ENCODE measurements at regions not wholly inside any gene's neighbourhood (a gene's known extent, or its start where the extent isn't known, plus 50 kb on each side); places are given as distances from the start of the nearest gene placed in this dataset.

- TF ChIP-seq POLR2AphosphoS5 (IDR thresholded peaks at IDR 0.05; ENCODE audit: low read depth, low read length): no peak
- no peak for TF ChIP-seq REST (IDR thresholded peaks at IDR 0.05; ENCODE audit: insufficient read depth in 1 of 2, low read depth in 2 of 2, low read length in 2 of 2)
- no peak for TF ChIP-seq TAF1 (IDR thresholded peaks at IDR 0.05; ENCODE audit: borderline replicate concordance, insufficient read depth, low read length)
- TF ChIP-seq SIN3A (IDR thresholded peaks at IDR 0.05; ENCODE audit: borderline replicate concordance, insufficient read depth, low read length): no peak
- no peak for TF ChIP-seq FOXP2 (optimal IDR thresholded peaks at IDR 0.05; ENCODE audit: borderline replicate concordance, extremely low read depth, extremely low read length, insufficient read depth)
Observed at GRCh38 chr5:71899865-71900342, 180.8 kb downstream of the CARTPT start.

All from PFSK-1 (cell line).